Spinal cord (tissue), 9 donors: ENCODE measurements at regions not wholly inside any gene's neighbourhood (a gene's known extent, or its start where the extent isn't known, plus 50 kb on each side); places are given as distances from the start of the nearest gene placed in this dataset.

Source experiments
- DNase-seq, 6 donors: peaks; one replicate each; pipeline versions ENCODE4 v3.0.0 to v3.0.0-alpha.2; 2013 to 2015; ENCODE audit warnings: low spot score in 6 of 6, low read depth in 4 of 6
- H3K27ac ChIP-seq: one replicate; pipeline ENCODE4 v1.5.1; 2013; ENCODE audit warnings: low read depth, low read length, control low read depth
- H3K27me3 ChIP-seq: one replicate; pipeline ENCODE4 v1.6.1; 2013; ENCODE audit warnings: low read length; ENCODE audit not compliant: control insufficient read depth, insufficient read depth
- H3K36me3 ChIP-seq: one replicate; pipeline ENCODE4 v1.6.1; 2013; ENCODE audit warnings: low read length; ENCODE audit not compliant: control insufficient read depth, insufficient read depth
- H3K4me1 ChIP-seq: one replicate; pipeline ENCODE4 v1.6.1; 2013; ENCODE audit warnings: low read length; ENCODE audit not compliant: control insufficient read depth, insufficient read depth
- H3K4me3 ChIP-seq: one replicate; pipeline ENCODE4 v1.5.1; 2013; ENCODE audit warnings: low read depth, low read length, control low read depth
- H3K9me3 ChIP-seq: one replicate; pipeline ENCODE4 v1.6.1; 2013; ENCODE audit warnings: low read length; ENCODE audit not compliant: control insufficient read depth, insufficient read depth
- WGBS: methylation state at CpG from one replicate; pipeline ENCODE4 v1.1.5; 2013; ENCODE audit warnings: missing lambda C conversion rate; ENCODE audit not compliant: insufficient coverage; 5-methylcytosine and 5-hydroxymethylcytosine counted together
- donor health status: healthy.

DNA sequence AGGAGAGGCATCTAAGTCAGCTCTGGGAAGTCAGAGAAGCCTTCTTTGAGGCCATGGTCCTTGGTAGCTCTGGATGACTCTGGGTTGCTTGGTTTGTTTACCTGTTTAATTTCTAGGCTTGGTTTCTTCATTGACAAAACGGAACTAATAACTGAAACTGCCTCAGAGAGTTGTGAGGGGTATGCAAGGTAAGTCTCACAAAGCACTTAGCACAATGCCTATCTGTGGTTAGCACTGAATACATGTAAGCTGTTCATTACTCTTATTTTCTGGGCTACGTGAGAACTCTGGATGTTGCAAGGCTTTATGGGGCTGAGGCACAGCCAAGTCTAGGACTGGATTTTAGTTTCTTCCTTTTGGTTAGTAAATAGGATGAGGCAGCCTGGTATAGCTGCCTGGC, 225.8 kb upstream of the NCAM1 start:
- no peak for DNase-seq
- H3K36me3 ChIP-seq = no peaks in the 10 kb centered on the region
- H3K4me1 ChIP-seq = peaks cover 17% of the 10 kb centered on the region
- 50% methylated on average over 1 of the region's 2 CpGs for WGBS
- H3K27me3 ChIP-seq = no peaks in the 10 kb centered on the region
- H3K27ac ChIP-seq = peak overlapping the region; percentile 49
- H3K9me3 ChIP-seq = no peaks in the 10 kb centered on the region
- no peak overlapping the region for H3K4me3 ChIP-seq

DNA sequence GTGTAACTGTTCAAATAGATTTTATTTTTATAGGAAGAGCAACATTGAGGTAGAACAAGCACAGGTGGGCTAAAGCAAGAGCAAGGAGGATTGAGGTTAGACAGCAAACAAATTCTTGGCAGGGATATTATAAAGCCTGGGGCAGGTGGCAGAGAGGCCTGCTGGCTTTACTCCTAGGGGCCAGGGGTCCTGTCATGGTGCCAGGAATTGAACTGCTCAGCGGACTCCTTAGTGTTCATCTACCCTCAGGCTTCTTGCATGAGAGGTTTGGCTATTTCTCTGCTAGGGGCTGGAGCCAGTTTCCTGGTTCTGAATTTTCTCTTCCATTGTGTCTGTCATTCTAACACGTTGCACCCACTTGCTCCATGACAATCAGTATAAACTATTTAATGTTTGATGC, 217.2 kb upstream of the NCAM1 start:
- Histone ChIP-seq H3K27me3 (no peaks in the 10 kb centered on the region), H3K9me3 (no peaks in the 10 kb centered on the region), H3K4me1 (peaks cover 8% of the 10 kb centered on the region), H3K36me3 (no peaks in the 10 kb centered on the region), H3K4me3 (no peak overlapping the region), H3K27ac (no peak overlapping the region)
- WGBS = 50% methylated on average over 1 of the region's 2 CpGs
- DNase-seq = no peak

GRCh38 chr11:112745973-112746372, 215.2 kb upstream of the NCAM1 start:
- no peak overlapping the region for H3K4me3 ChIP-seq
- WGBS = 48% methylated on average over 4 of the region's 6 CpGs
- no peaks in the 10 kb centered on the region for H3K9me3 ChIP-seq

GRCh38 chr11:112748252-112748651, 213.0 kb upstream of the NCAM1 start:
- DNase-seq = no peak
- Histone ChIP-seq H3K27ac (no peak overlapping the region), H3K27me3 (no peaks in the 10 kb centered on the region), H3K4me3 (no peak overlapping the region), H3K36me3 (no peaks in the 10 kb centered on the region), H3K9me3 (no peaks in the 10 kb centered on the region), H3K4me1 (peaks cover 37% of the 10 kb centered on the region)
- 75% methylated on average over 2 of the region's 5 CpGs for WGBS

More at GRCh38 chr11:112745973-112746372, 215.2 kb upstream of the NCAM1 start:
- DNase-seq = peak in 1 of 6 donors; percentile 61
- Histone ChIP-seq H3K36me3 (no peaks in the 10 kb centered on the region), H3K27me3 (no peaks in the 10 kb centered on the region), H3K27ac (no peak overlapping the region), H3K4me1 (peaks cover 17% of the 10 kb centered on the region)

GRCh38 chr11:112748713-112749543, 212.3 kb upstream of the NCAM1 start:
- peak in 2 of 6 donors; percentile 60 to 71 for DNase-seq
- Histone ChIP-seq H3K36me3 (no peaks in the 10 kb centered on the region), H3K27me3 (no peaks in the 10 kb centered on the region), H3K4me3 (no peak overlapping the region), H3K9me3 (no peaks in the 10 kb centered on the region), H3K4me1 (peaks cover 40% of the 10 kb centered on the region), H3K27ac (peak overlapping the region; percentile 47)
- WGBS = 12% methylated on average over 4 of the region's 10 CpGs

- Histone ChIP-seq H3K27me3 (no peaks in the 10 kb centered on the region), H3K4me1 (peaks cover 40% of the 10 kb centered on the region), H3K27ac (peak overlapping the region; percentile 63), H3K36me3 (no peaks in the 10 kb centered on the region), H3K4me3 (no peak overlapping the region), H3K9me3 (no peaks in the 10 kb centered on the region)
- peak in 3 of 6 donors; percentile 38 to 79 (median 73) for DNase-seq
- 45% methylated on average over 4 of the region's 4 CpGs for WGBS
These were observed 209.9 kb upstream of the NCAM1 start for GRCh38 chr11:112751329-112751728.

GRCh38 chr11:112751772-112752171, 209.4 kb upstream of the NCAM1 start:
- peak in 4 of 6 donors; percentile 44 to 88 (median 77) for DNase-seq
- WGBS = 29% methylated on average over 2 of the region's 2 CpGs

DNA sequence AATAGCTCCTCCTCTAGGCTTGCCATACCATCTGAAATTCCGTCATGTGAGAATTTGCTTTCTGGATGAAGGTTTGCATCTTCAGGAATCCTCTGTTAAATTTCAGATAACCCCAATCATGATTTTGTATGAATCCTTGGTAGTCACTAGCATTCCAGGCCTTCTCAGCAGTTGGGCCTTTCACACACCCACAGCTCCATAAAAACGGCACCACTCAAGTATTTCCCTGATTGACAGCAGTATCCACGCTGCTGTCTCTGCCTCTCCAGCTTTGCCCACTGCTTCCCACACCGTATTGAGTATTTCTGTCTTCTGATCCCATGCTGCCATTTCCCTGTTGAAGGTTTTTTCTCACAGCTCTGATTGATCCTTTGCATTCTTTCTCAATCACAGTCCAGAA, 208.7 kb upstream of the NCAM1 start:
- no peak overlapping the region for H3K27ac ChIP-seq
- DNase-seq = no peak
- no peaks in the 10 kb centered on the region for H3K9me3 ChIP-seq
- H3K36me3 ChIP-seq = no peaks in the 10 kb centered on the region
- no peak overlapping the region for H3K4me3 ChIP-seq
- no peaks in the 10 kb centered on the region for H3K27me3 ChIP-seq
- peaks cover 40% of the 10 kb centered on the region for H3K4me1 ChIP-seq
- WGBS = 71% methylated on average over 4 of the region's 4 CpGs

More at GRCh38 chr11:112751772-112752171, 209.4 kb upstream of the NCAM1 start:
- Histone ChIP-seq H3K9me3 (no peaks in the 10 kb centered on the region), H3K27me3 (no peaks in the 10 kb centered on the region), H3K27ac (peak overlapping the region; percentile 63), H3K36me3 (no peaks in the 10 kb centered on the region), H3K4me1 (peaks cover 40% of the 10 kb centered on the region), H3K4me3 (no peak overlapping the region)

- no CpG with 5 or more reads among the region's 2 CpGs for WGBS
- Histone ChIP-seq H3K4me1 (peaks cover 36% of the 10 kb centered on the region), H3K9me3 (no peaks in the 10 kb centered on the region)
These were observed 207.5 kb upstream of the NCAM1 start for GRCh38 chr11:112753706-112754105.

DNA sequence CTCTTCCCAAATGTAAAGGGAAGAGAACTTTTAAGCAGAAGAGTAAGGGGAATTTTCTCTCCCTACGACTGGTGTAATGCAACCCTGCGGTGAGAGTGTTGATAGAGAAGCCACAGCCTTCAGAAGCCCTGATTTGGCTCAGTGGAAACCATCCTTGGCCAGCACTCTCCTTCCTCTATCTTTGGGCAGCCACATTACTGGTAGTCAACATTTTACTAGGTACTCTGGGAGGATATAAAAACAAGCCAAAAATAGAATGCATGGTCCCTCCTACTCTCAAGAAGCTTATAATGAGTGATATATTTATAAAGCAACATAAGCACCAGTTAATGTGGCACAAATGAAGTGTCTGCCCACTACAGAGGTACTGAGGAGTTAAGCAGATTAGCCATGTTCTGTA, 201.8 kb upstream of the NCAM1 start:
- H3K27ac ChIP-seq = no peak overlapping the region

More at GRCh38 chr11:112753706-112754105, 207.5 kb upstream of the NCAM1 start:
- Histone ChIP-seq H3K36me3 (no peaks in the 10 kb centered on the region), H3K27me3 (no peaks in the 10 kb centered on the region), H3K27ac (no peak overlapping the region), H3K4me3 (no peak overlapping the region)
- DNase-seq = no peak

More for the DNA sequence above, 201.8 kb upstream of the NCAM1 start:
- WGBS = no CpG with 5 or more reads among the region's 2 CpGs
- Histone ChIP-seq H3K4me3 (no peak overlapping the region), H3K4me1 (peaks cover 14% of the 10 kb centered on the region), H3K36me3 (no peaks in the 10 kb centered on the region), H3K9me3 (no peaks in the 10 kb centered on the region), H3K27me3 (no peaks in the 10 kb centered on the region)
- DNase-seq = no peak
